HL-60 (cell line): ENCODE measurements at regions not wholly inside any gene's neighbourhood (a gene's known extent, or its start where the extent isn't known, plus 50 kb on each side); places are given as distances from the start of the nearest gene placed in this dataset.

Experiments
- SPI1 ChIP-seq: IDR thresholded peaks from 2 replicates; pipeline ENCODE4 v1.6.1; 2012; ENCODE audit warnings: low read depth, mild to moderate bottlenecking, borderline replicate concordance
- TF ChIP-seq, protein P1 (sequence below): IDR thresholded peaks from one replicate; pipeline ENCODE4 v1.5.1; 2011; ENCODE audit warnings: low read length, control low read depth, inconsistent platforms; ENCODE audit not compliant: insufficient read depth

DNA sequence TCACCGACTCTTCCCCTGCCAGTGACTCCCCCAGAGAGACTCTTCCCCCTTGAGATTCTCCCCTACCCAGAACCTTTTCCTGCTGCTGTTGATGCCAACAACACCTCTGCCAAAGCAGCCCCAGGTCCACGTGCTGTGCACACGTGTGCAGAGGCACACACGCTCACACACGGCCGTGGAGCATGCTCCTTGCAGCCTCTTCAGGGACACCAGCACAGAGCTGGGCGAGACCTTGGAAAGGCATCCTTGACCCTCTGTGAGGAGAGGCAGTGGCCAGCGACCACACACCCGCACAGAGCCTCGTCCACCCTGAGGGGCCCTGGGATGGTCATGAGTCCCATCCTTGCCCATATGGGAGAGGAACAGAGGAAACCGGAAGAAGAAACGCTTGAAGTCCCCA, 181.9 kb downstream of the RBFOX3 start:
- TF ChIP-seq, protein P1, sequence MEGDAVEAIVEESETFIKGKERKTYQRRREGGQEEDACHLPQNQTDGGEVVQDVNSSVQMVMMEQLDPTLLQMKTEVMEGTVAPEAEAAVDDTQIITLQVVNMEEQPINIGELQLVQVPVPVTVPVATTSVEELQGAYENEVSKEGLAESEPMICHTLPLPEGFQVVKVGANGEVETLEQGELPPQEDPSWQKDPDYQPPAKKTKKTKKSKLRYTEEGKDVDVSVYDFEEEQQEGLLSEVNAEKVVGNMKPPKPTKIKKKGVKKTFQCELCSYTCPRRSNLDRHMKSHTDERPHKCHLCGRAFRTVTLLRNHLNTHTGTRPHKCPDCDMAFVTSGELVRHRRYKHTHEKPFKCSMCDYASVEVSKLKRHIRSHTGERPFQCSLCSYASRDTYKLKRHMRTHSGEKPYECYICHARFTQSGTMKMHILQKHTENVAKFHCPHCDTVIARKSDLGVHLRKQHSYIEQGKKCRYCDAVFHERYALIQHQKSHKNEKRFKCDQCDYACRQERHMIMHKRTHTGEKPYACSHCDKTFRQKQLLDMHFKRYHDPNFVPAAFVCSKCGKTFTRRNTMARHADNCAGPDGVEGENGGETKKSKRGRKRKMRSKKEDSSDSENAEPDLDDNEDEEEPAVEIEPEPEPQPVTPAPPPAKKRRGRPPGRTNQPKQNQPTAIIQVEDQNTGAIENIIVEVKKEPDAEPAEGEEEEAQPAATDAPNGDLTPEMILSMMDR: no peak
- TF ChIP-seq SPI1: no peak
